Dermis microvascular lymphatic vessel endothelial cell (primary cell): ENCODE measurements at regions not wholly inside any gene's neighbourhood (a gene's known extent, or its start where the extent isn't known, plus 50 kb on each side); places are given as distances from the start of the nearest gene placed in this dataset.

Source experiments
- DNase-seq, 2 donors: peaks; one replicate each; pipeline versions ENCODE4 v3.0.0 to v3.0.0-alpha.2; 2010; ENCODE audit warnings: low read depth in 2 of 2

- DNase-seq = no peak
Measured at GRCh38 chr2:184524551-184525382, 73.6 kb upstream of the ZNF804A start.

- DNase-seq = no peak
Measured at GRCh38 chr2:184527058-184527457, 71.3 kb upstream of the ZNF804A start.

GRCh38 chr2:184528119-184528518 lies 70.2 kb upstream of the ZNF804A start:
- no peak for DNase-seq

- DNase-seq = no peak
Measured at GRCh38 chr2:184530239-184530638, 68.1 kb upstream of the ZNF804A start.

- DNase-seq = no peak
Measured at GRCh38 chr2:184530959-184531358, 67.4 kb upstream of the ZNF804A start.

GRCh38 chr2:184532551-184532950 lies 65.8 kb upstream of the ZNF804A start:
- DNase-seq = no peak

- no peak for DNase-seq
Measured at GRCh38 chr2:184534986-184535385, 63.3 kb upstream of the ZNF804A start.

- DNase-seq = no peak
Measured at GRCh38 chr2:184540246-184540789, 58.0 kb upstream of the ZNF804A start.

GRCh38 chr2:184541591-184541990 lies 56.7 kb upstream of the ZNF804A start:
- no peak for DNase-seq

GRCh38 chr2:184543832-184544231 lies 54.5 kb upstream of the ZNF804A start:
- no peak for DNase-seq
